ENCODE measurements at regions not wholly inside any gene's neighbourhood (a gene's known extent, or its start where the extent isn't known, plus 50 kb on each side); places are given as distances from the start of the nearest gene placed in this dataset.

GRCh38 chr15:70253461-70254156 is 155.9 kb upstream of the TLE3 start:
- Histone ChIP-seq H4K91ac (replicated peaks; ENCODE audit: insufficient read length, low read length) (no peak overlapping the region), H3K4me2 (ENCODE audit: insufficient read depth in 1 of 2, low read depth in 2 of 2, low read length in 2 of 2) (no peak overlapping the region), H3K56ac (replicated peaks; ENCODE audit: insufficient read length, low read depth, low read length) (no peak overlapping the region), H3K23ac (ENCODE audit: insufficient read length) (no peak overlapping the region), H2AK5ac (ENCODE audit: low read depth, low read length) (no peak overlapping the region), H3K4me1 (replicated peaks in 1 of 4; ENCODE audit: control insufficient read depth in 3 of 4, insufficient read depth in 4 of 4, low read length in 3 of 4) (peaks cover 3 to 7% (median 4%) of the 10 kb centered on the region in 4 experiments; a peak in 5 of 7 replicates), H3K4me3 (ENCODE audit: extremely low read depth in 1 of 4, insufficient read depth in 2 of 4, low read depth in 3 of 4, low read length in 4 of 4) (no peak overlapping the region), H3K18ac (ENCODE audit: extremely low read depth, low read length) (no peak overlapping the region), H3K79me2 (ENCODE audit: control insufficient read depth in 1 of 2, insufficient read depth in 2 of 2, low read length in 2 of 2) (no peaks in the 10 kb centered on the region), H3K27me3 (replicated peaks in 1 of 4; ENCODE audit: control insufficient read depth in 3 of 4, extremely low read depth in 1 of 4, insufficient read depth in 3 of 4, low read length in 3 of 4) (peaks cover 0 to 2% (median 0%) of the 10 kb centered on the region in 4 experiments; a peak in 2 of 7 replicates), H3K79me1 (ENCODE audit: low read depth, low read length) (no peaks in the 10 kb centered on the region), H3K23me2 (ENCODE audit: low read depth, low read length) (no peaks in the 10 kb centered on the region), H3K4ac (replicated peaks; ENCODE audit: insufficient read length, low read depth, low read length) (no peak overlapping the region), H3K9ac (replicated peaks in 1 of 4; ENCODE audit: extremely low read depth in 1 of 4, low read depth in 3 of 4, low read length in 3 of 4) (no peak overlapping the region), H2BK5ac (ENCODE audit: low read depth, low read length) (no peak overlapping the region), H4K20me1 (replicated peaks in 1 of 2; ENCODE audit: control insufficient read depth in 1 of 2, insufficient read depth in 2 of 2, low read length in 2 of 2) (no peaks in the 10 kb centered on the region), H2BK12ac (ENCODE audit: low read depth, low read length) (no peak overlapping the region), H3K9me3 (ENCODE audit: insufficient read depth in 2 of 2, low read depth in 1 of 2, low read length in 1 of 2) (no peaks in the 10 kb centered on the region), H2BK120ac (replicated peaks; ENCODE audit: low read depth, low read length) (no peak overlapping the region), H2AFZ (ENCODE audit: low read length) (no peak overlapping the region), H3K14ac (ENCODE audit: insufficient read length) (no peak overlapping the region), H3K27ac (ENCODE audit: low read depth, low read length) (no peak overlapping the region), H3K36me3 (ENCODE audit: control insufficient read depth in 2 of 4, insufficient read depth in 4 of 4, low read length in 3 of 4) (no peaks in the 10 kb centered on the region), H4K8ac (ENCODE audit: extremely low read depth, insufficient read depth, low read length) (no peak overlapping the region), H2BK15ac (ENCODE audit: low read length) (no peak overlapping the region), H2BK20ac (ENCODE audit: low read length) (no peak overlapping the region), H4K5ac (ENCODE audit: insufficient read length, low read depth, low read length) (no peak overlapping the region)
- POLR2A ChIA-PET (ENCODE audit: partially characterized antibody): interaction anchor here (1.9 kb wide), 1 partner anchor 154 kb away, joined by 5 read pairs; no protein-coding TSS in a partner anchor
- WGBS, 2 experiments (ENCODE audit: extremely low coverage in 1 of 2, insufficient coverage in 1 of 2, insufficient read length in 1 of 2, insufficient replicate concordance in 2 of 2, low coverage in 1 of 2, low lambda C conversion rate in 2 of 2, missing lambda C conversion rate in 1 of 2): 91% methylated on average over 11 of the region's 11 CpGs; no CpG with 5 or more reads in 1 of the 2 experiments
- FAIRE-seq: no peak
- CTCF ChIA-PET (ENCODE audit: partially characterized antibody): interaction anchor here (0.6 to 1.7 kb wide), 4 partner anchors 9 to 380 kb away, joined by 3 to 7 read pairs (median 4); no protein-coding TSS in a partner anchor
- no peak for DNase-seq (ENCODE audit: low read depth in 1 of 2, low spot score in 2 of 2)
- TF ChIP-seq ZNF274 (IDR thresholded peaks at IDR 0.05; ENCODE audit: borderline replicate concordance, extremely low read depth, low read length) (no peak), MAX (IDR thresholded peaks at IDR 0.05) (no peak), CTBP2 (IDR thresholded peaks at IDR 0.05; ENCODE audit: borderline replicate concordance, insufficient read depth, insufficient read length, low read length) (no peak), BCL11A (IDR thresholded peaks at IDR 0.05; ENCODE audit: low read depth in 2 of 2, low read length in 2 of 2) (no peak), SRF (IDR thresholded peaks at IDR 0.05; ENCODE audit: low read depth, low read length) (no peak), SP4 (IDR thresholded peaks at IDR 0.05; ENCODE audit: low read length) (no peak), PHF8 (conservative IDR thresholded peaks at IDR 0.05; ENCODE audit: low read depth, low read length) (no peak), YY1 (IDR thresholded peaks at IDR 0.05; ENCODE audit: low read depth, low read length) (no peak)

All from H1 (cell line).